ENCODE measurements at regions not wholly inside any gene's neighbourhood (a gene's known extent, or its start where the extent isn't known, plus 50 kb on each side); places are given as distances from the start of the nearest gene placed in this dataset.
"Not testable (repeated sequence)": the region's sequence is repeated elsewhere in the genome, so short reads cannot be mapped to it uniquely, and the experiment has no call there.

DNA sequence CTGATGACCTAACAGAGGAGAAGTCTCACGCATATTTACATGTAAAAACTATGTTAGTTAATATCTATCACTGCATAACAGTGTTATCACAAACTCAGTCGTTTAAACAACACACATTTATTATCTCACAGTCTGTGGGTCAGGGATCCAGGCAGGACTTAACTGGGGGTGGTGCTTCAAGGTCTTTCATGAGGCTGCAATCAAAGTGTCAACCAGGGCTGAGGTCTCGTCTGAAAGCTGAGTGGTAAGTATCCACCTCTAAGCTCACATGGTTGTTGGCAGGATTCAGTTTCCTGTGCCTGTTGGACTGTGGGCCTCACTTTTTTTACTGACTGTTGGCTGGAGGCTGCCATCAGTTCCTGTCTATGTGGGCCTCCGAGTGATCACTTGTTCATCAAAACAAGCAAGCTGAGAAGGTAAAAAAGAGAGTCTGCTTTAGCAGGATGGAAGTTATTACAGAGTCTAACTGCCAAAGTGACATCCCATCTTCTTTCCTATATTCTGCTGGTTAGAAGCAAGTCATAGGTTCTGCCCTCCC, 188.6 kb downstream of the CARTPT start:
- no peak for DNase-seq

DNA sequence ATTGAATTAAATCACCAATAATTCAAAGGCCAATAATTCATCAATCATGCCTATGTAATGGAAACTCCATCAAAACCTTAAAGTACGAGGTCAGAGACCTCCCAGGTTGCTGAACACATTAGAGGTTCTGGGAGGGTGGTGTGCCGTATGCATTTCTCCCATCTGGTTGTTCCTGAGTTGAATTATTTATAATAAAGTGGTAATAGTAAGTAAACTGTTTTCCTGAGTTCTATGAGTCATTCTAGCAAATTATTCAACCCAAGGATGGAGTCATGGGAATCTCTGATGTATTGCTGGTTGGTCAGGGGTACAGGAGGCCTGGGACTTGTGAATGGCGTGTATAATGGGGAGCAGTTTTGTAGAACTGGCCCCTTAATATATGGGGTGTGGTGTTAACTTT, 191.7 kb downstream of the CARTPT start:
- no peak for DNase-seq

DNA sequence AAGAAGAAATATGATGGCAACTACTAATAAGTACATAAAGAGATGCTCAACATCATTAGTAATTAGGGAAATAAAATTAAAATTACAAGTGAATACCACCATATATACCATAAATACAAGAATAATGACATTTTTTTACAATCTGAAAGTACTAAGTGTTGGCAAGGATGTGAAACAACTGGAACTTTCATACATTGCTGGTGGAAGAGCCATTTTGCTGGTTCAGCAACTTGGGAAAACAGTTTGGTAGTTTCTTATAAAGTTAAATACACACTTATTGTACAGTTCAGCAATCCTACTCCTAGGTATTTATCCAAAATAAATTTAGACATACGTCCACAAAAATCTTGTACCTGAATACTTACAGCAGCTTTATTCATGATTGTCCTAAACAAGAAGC, 192.9 kb downstream of the CARTPT start:
- DNase-seq: no peak

DNA sequence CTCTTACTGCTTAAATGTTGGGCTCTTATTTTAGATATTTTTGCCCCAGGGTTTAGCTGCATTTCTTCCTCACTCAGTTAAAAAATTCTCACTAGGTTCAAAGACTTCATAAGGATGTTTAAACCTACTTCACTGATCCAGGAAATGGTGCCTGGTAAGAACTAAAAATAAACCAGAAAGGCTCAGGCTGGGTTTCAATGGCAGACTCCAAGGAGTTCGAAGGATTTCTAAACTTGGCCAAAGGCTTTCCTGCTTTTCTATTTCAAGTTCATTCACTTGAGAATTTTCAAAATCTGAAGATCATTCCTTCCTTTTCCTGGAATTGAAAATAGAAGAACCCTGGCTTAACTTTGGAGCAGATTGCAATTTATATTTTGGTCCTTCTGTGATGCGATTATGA, 193.0 kb upstream of the MAP1B start:
- no peak for DNase-seq

DNA sequence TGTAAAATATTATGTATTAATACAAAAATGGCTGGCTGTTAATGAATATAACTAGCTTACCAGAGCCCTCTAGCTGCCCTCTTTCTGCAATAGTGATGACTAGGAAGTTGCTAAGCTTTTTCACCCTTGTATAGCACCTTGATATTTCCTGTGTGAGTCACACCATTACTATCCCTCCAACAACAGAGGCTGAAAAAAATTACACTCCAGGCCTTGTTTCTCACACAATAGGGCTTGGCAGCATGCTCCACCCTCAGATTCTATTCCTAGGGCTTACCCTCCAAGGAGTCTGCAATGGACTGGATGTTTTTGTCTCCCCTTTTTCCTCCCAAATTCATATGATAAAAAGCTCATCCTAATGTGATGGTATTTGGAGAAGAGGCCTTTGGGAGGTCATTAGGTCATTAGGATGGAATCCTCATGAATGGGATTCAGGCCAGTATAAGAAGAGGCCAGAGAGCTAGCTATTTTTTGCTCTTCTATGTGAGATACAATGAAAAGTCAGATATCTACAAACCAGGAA, 184.6 kb upstream of the MAP1B start:
- no peak for DNase-seq

DNA sequence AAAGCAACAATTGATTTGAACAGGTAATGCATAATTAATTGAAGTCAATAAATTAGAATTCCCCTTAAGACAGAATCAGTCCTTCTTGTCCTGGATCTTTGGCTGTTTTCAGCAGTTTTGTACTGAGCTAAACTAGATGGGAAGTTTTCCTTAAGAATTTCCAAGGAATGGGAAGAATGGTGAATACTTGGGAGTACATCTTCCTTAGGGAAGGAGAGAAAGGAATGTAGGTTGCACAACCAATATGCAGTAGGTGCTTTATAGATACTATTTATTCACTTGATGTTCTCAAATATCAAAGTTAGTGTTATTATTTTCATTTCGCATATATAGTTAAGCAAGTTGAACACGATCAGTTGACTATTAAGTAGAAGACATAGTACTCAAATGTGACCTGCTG, 183.5 kb upstream of the MAP1B start:
- no peak for DNase-seq

DNA sequence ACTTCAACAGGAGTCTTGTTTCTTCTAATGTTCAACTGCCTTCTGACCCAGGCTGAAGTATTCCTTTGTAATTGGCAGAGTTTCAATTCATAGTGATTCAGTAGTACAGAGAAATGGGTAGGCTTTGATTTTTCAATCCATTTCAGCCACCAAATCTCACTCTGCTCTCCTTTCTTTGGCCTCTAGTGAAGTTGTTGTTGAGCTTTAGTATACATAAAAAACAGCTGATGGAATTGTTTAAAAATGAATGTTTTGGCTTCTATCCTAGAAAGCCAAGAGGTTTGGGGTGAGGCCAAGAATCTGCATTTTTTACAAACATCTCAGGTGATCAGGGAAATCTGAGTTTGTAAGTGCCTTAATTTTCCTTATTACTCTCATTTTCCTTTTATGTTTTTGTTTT, 182.9 kb upstream of the MAP1B start:
- no peak for DNase-seq

DNA sequence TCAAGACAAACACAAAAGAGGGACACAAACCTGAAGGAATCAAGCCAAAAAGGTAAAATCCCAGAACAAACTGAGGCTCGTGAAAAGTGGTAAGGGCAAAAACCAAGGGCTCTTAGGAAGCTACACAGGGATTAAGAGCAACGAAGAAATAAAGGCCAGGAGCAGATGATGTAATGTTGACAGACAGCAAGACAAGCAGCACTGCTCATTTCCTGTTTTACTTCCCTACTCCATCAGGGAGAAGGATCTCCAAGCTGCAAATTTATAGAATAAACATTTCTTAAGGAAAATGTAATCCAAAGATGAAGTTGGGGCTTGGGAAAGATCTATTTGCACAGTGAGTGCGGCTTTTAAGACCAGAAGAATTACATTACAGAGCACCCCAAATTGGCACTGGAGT, 182.3 kb upstream of the MAP1B start:
- DNase-seq: no peak

DNA sequence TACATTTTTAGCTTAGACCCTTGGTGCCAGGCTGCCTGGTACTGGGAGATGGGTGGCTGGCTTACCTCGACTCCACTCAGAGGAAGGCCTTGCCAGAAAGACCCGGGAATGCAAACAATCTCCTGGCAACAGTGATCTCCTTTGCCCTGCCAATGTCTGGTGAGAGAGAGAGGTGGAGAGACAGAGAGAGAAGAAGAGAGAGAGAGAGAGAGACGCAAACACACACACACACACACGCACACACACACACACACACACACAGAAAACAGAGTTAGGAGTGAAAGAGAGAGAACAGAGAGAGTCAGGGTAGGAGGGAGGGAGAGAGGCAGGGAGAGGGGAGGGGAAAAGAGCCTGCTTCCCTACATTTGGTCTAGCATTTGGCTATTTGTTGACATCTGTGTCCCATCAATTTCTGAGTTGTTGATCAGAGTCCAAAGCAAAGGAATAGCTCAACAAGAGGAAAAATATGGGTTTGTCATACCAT, 181.6 kb upstream of the MAP1B start:
- DNase-seq: no peak

DNA sequence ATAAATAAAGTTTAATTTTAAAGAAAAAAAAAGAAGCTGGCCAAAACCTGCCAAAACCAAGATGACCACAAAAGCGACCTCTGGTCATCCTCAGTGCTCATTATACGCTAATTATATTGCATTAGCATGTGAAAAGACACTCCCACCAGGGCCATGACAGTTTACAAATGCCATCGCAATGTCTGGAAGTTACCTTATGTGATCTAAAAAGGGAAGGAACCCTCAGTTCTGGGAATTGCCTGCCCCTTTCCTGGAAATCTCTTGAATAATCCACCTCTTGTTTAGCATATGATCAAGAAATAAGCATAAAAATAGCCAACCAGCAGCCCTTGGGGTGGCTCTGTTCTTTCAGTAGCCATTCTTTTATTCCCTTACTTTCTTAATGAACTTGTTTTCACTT, 178.3 kb upstream of the MAP1B start:
- DNase-seq: no peak

DNA sequence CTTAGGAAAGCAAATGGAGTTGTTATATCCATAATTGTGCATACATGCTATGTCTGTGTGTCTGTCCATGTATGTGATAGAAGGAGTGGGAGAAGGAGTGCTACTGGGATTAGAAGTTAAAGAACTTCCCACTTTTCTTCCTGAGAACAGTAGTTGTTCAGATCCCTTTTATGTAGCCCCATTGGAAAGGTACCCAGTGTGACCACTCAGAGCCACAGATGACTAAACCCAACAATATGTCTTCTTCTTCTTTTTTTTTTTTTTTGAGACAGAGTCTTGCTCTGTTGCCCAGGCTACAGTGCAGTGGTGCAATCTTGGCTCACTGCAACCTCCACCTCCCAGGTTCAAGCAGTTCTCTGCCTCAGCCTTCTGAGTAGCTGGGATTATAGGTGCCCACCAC, 176.7 kb upstream of the MAP1B start:
- not testable (repeated sequence) for DNase-seq

DNA sequence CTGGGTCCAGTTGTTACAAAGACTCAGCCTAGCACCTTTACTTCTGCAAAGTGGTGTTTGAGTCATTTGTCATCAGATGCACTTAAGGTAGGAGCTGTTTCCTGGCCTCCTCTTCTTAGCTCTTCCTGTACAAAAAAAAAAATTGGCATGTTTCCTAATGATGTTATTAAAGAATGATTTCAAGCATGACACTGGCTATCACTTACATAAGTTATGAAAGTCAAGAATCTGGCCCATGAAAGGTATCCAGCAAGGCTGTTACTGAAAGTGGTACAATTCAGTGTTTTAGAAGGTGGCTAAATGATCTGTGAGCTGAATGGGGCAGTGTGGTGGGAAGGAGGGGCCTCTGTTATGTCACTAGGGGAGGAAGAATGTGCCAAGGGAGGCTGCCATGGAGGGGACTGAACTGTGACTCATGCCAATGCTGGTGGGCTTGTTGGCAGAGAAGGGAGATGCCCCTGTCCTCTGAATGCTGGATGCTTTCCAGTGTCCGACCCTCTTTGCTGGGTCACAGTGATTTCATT, 175.1 kb upstream of the MAP1B start:
- DNase-seq: no peak

DNA sequence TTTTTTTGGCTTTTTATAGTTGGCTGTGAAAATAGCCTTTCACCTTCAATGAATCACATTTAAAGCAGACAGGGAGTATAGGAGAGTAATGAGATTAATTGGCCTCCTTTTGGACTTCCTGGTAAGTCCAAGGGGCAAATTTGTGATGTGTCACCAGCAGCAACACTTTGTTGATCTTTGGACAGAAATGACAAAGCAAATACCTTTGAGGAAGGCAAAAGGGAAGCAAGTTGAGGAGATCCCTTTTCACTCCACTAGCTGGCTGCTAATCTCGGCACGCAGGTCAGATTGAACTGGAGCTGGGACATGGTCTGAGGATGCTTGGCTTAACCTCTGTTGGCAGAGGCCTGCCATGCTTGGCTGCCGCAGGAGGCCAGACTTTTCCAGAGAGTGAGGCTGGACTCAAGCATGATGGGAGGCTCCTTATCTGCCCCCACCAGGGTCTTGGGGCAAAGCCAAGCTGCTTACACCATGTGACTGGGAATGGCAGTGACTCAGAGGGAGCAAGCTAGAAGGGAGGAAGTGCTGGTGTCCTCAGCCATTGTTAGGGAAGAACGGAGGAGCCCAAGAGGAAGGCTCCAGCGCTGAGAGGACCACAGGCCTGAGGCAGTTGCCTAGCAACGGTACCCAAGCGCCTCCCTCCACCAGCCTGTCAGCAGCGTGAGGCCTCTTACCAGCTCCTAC, 174.5 kb upstream of the MAP1B start:
- DNase-seq: no peak

DNA sequence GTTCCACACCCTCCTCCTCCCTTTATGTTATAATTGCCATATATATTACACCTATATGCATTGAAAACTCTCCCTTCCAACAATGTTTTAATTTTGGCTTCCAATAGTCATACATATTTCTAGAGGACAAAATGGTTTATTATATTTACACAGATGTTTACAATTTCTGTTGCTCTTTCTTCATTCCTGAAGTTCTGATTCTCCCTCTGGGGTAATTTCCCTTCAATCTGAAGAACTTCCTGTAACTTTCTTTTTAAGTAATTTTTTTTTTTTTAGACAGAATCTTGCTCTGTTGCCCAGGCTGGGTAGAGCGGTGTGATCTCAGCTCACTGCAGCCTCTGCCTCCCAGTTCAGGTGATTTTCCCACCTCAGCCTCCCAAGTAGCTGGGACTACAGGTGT, 173.0 kb upstream of the MAP1B start:
- DNase-seq: no peak

DNA sequence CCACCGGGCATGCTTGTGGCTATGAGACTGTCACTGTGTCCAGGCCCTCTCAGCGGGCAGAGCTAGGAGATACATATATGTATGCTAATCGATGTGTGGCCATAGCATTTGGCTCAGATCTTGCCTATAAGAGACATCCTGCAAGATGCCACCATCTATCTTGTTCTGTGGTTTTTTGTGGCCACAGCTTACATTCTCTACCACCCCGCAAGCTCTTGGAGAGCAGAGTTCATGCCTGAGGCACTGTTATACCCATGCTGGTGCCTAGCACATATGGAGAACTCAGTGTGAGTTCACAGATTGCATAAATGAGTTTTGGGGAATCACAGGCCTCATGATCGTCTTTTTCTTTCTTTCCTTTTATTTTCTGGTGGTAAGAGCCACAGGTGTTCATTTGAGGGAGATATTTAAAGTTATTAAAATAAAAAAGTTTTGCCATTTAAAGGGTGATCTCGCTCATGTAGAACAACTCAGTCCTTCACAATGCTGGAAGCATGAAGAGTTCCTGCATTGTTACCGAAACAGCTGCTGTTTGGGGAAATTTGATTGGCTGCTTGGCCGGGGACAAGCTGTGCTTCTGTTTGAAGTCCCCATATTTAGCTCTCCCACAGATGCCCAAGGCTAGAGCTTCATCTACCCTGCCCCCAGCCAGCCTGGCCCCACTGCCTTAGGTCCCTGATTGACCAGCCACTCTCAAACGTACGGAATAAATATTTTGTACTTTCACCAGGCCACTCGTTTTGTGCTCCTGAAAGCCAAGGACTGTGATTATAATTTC, 169.2 kb upstream of the MAP1B start:
- DNase-seq: no peak

DNA sequence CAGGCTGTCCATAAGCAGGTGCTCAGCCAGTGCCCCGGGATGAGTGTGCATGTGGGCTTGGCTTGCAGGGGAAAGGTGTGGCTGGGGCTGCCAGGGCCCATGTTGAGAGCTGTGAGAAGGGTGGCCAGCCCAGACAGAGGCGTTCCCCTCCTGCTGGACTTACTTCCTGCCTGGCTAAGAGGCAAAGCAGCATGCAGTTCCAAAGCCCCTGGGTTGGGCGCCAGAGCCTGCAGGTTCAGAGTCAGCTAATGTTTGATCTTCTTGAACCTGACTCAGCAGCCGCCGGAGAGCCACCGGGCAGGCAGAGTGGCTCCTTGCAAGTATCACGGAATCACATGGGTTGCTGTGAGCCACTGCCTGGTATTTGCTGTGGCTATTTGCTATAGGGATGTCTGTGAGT, 168.4 kb upstream of the MAP1B start:
- no peak for DNase-seq

DNA sequence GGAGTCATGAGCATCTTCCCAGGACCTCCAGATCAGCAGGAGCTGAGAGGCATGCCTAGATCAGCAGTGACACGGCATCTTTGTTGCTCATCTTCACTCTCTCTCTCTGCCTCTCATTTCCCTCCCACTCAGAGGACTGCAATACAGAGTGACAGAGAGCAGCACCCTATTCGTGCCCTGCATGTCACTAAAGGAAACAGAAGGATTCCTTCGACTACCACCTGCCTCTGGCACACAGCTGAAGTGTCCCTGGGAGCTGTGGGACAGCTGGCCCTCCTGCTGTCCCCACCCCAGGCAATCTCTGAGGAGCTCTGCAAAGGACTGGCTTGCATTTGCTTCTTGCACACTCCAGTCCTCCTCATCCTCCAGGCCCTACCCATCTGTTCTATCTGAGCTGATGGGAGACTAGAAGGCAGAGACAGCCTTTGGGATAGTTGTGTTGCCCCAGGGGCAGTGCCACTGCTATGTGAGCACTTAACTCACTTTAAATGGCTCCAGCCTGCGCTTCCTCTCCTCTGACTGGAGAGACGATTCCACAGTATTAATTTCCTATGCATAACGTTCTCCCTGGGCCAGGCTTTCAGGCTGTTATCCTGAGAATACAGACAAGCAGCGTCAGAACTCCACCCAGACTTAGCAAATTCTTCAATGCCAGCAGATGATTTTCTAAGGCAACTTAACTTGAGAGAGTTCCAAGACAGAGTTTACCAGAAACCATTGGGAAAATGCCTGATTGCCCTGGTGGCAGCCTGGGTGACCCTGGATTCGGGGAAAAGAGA, 167.6 kb upstream of the MAP1B start:
- no peak for DNase-seq

DNA sequence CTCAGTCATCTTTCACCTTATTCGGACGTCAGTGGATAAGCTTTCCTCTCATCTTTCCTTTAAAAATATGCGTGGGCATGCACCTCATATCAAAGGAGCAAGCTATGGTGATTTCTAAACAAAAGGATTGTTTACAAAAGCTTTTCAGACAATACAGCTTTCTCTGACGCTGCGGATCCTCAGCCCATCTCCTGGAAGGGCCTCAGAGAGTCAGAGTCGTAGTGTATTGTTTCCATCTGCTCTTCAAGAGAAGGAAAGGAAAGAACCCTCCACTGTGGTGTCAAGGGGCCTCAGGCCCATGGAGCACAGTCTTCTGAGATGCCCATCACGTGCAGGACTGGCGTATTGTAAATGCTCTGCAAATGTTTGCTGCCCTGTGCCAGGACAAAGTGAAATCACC, 163.4 kb upstream of the MAP1B start:
- no peak for DNase-seq

DNA sequence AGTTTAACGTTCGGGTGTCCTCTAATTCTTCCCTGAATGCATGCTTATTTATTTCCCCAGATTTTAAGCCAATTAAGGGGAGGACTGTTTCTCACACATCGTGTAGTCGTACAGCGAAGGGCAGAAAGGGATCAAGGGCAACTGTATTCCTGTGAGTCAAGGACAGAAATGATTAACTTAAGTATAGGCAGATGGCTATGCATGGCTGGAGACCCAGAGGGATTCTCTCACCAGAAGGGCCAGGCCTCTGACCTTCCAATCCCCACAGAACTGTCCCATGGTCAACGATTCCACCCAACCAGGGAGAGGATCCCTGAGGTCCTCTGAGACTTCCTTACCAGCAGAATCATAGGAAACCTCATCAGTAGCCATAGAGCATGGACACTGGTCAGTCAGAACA, 161.8 kb upstream of the MAP1B start:
- no peak for DNase-seq

DNA sequence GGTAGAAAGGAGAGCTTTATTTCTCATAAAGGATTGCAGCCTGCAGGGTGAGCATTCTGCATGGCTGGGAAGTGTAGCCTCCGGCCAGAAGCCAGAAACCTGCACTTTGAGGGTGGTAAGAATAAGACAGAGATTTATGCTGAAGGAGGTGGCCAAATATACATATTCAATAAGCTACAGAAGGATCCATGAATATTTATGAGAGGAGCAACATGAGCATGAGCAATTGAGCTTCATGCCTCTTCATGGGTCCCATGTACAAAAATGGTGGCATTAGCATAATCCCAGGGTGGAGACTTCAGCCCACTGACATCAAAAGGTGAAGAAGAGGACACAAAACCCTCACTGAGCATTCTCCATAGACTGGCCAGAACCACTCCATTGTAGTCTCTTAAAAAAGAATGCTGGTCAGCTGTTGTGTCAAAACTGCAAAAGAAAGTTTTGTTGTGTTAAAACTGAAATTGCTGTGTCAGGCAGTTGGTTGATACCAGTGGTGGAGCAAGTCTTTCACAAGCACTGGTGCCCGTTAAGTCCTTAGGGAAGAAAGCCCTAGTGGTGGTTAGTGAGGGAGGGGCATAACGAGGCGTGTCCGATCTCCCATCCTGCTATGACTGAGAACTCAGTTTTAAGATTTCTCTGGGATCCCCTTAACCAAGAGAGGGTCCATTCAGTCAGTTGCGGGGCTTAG, 160.8 kb upstream of the MAP1B start:
- no peak for DNase-seq

DNA sequence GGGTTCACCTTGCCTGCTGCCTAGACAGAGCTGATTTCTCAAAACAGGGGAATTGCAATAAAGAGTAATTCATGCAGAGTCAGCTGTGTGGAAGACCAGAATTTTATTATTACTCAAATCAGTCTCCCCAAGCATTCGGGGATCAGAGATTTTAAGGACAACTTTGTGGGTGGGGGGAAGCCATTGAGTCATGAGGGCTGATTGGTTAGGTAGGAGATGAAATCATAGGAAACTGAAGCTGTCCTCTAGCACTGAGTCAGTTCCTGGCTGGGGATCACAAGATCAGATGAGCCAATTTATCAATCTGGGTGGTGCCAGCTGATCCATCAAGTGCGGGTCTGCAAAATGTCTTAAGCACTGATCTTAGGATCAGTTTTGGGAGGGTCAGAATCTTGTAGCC, 159.1 kb upstream of the MAP1B start:
- no peak for DNase-seq

DNA sequence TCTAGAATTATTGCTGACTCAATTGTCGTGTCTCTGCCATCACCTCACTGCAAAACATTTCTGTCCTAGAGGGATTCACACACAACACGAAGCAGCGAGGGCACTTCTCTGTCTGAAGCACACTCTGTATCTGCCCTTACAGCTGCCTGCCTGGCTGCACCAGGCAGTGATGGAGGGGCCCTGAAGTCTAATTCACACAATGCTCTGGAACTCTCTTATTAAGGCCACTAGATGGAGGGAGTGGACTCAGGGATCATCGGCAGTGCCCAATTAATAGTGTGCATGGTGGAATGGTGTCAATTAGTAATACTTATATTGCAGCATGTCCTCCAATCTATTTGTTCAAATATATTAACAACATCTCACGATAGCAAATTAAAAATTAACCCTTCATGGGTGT, 157.5 kb upstream of the MAP1B start:
- no peak for DNase-seq

DNA sequence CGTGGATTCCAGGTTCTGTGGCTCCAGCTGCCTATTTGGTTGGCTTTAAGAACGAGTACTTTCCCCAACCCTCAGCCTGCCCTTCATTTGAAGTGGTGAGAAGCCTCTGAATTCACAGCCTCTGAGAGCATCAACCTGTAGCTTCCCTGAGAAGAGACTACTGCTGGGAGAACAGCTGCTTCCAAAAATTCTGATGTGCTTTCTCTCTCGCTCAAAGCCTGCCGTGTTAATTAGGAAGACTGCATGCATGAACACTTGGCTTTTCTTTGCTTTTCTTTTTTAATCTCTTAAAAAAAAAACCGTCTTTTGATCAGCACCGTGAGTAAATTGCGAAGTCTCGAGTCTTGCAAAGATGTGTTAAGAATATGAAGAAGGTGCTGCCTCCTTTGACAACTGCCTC, 153.4 kb upstream of the MAP1B start:
- no peak for DNase-seq

All from activated naive CD4-positive, alpha-beta T cell treated with anti-CD3 and anti-CD28 coated beads, Interleukin-2, amount 50 U/mL, for 16 hours (primary cell).